HL-60 (cell line): ENCODE measurements at regions not wholly inside any gene's neighbourhood (a gene's known extent, or its start where the extent isn't known, plus 50 kb on each side); places are given as distances from the start of the nearest gene placed in this dataset.

Source experiments
- CTCF ChIP-seq: IDR thresholded peaks from one replicate; pipeline ENCODE4 v1.5.1; 2011; ENCODE audit warnings: low read length, control low read depth, inconsistent platforms; ENCODE audit not compliant: insufficient read depth
- GABPA ChIP-seq: IDR thresholded peaks from 2 replicates; pipeline ENCODE4 v1.6.1; 2012; ENCODE audit warnings: low read depth
- POLR2AphosphoS5 ChIP-seq: IDR thresholded peaks from 2 replicates; pipeline ENCODE4 v1.6.1; 2012; ENCODE audit warnings: low read depth
- SPI1 ChIP-seq: IDR thresholded peaks from 2 replicates; pipeline ENCODE4 v1.6.1; 2012; ENCODE audit warnings: low read depth, mild to moderate bottlenecking, borderline replicate concordance

- TF ChIP-seq CTCF (no peak), POLR2AphosphoS5 (no peak), SPI1 (no peak), GABPA (no peak)
Observed at GRCh38 chr11:70703141-70704064, 305.1 kb downstream of the CTTN start.
